ENCODE measurements at regions not wholly inside any gene's neighbourhood (a gene's known extent, or its start where the extent isn't known, plus 50 kb on each side); places are given as distances from the start of the nearest gene placed in this dataset.
A peak's percentile ranks its signal among the peaks of the same experiment; 100 is the strongest.

GRCh38 chr1:244970236-244970743 lies 105.9 kb upstream of the HNRNPU start:
- no peak for TF ChIP-seq POU2F2 (IDR thresholded peaks at IDR 0.05; ENCODE audit: low read depth, low read length)
- no peak for TF ChIP-seq PAX5 (IDR thresholded peaks at IDR 0.05; ENCODE audit: insufficient read depth, low read length, severe bottlenecking)
- no peak for TF ChIP-seq TAF1 (IDR thresholded peaks at IDR 0.05; ENCODE audit: low read depth, low read length)
- no peak for TF ChIP-seq POLR2AphosphoS5 (IDR thresholded peaks at IDR 0.05; ENCODE audit: low read depth, low read length)
- no peak for TF ChIP-seq POLR2A (IDR thresholded peaks at IDR 0.05; ENCODE audit: low read depth, low read length)
- TF ChIP-seq SPI1 (IDR thresholded peaks at IDR 0.05; ENCODE audit: low read depth, low read length), result no peak
- FAIRE-seq (peak; percentile 64), DNase-seq (ENCODE audit: insufficient read length, low spot score) (no peak)

DNA sequence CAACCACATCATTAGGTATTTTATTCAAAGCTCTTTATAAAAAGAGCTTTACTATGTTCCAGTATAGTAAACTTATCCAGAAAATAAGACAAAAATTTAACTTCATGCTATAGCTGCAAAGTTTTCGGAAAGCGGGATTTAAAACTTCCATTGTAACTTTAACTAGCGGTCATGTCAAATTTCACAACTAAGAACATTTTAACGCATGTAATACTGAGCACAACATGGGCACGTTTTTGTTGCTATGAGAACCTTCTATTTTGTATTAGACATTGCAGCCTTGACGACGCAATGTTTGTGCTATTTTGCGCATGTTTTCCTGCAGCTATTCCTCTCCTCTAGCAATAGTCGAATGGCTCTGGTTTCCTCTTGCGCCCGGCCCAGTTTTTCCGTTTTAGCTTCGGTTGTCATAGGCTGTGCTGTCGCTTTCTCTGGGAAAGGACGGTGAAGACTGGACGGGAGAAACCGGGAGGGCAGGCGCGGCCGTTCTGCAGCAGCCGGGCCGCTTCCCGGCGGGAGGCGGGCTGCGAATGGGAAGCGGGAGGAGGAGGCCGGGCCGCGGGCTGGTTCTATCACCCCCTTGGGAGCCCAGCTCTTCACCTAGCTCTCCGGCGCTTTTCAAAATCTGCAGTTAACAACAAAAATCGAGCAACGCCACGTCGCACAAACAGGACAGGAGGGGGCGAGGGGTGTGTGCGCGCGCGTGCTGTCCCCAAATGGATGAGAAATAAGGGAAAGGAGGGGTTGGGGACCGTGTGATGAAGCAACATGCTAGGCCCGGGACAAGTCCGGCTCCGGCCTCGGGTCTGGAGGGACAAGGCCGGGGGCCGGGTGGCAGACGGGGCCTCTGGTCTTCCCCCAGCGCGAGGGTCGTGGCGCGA lies 105.3 kb upstream of the HNRNPU start:
- DNase-seq (ENCODE audit: insufficient read length, low spot score) (no peak), FAIRE-seq (peak; percentile 23)
- TF ChIP-seq TAF1 (IDR thresholded peaks at IDR 0.05; ENCODE audit: low read depth, low read length), result peak; percentile 47; the same call in 1 of the 2 replicates
- no peak for TF ChIP-seq POU2F2 (IDR thresholded peaks at IDR 0.05; ENCODE audit: low read depth, low read length)

DNA sequence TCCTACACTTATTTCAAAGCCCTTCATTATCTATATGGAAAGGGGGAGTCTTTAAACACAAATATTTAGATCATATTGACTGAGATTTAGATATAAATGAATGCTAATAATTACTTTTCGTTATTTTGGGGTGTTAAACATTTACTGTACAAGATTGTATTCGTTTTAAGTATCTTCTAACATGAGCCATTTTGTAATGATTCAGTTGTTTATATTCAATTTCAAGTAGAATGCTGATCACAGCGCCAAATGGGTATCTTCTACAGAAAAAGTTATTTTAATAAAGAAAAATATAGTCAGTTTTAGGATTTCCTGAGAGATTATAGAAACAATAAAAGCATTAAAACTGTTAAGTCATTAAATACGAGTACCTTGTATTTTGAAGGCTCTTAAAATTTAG lies 104.5 kb upstream of the HNRNPU start:
- DNase-seq (ENCODE audit: insufficient read length, low spot score), result no peak
- no peak for FAIRE-seq
- no peak for TF ChIP-seq POLR2AphosphoS5 (IDR thresholded peaks at IDR 0.05; ENCODE audit: low read depth, low read length)
- no peak for TF ChIP-seq SPI1 (IDR thresholded peaks at IDR 0.05; ENCODE audit: low read depth, low read length)
- no peak for TF ChIP-seq TAF1 (IDR thresholded peaks at IDR 0.05; ENCODE audit: low read depth, low read length)
- TF ChIP-seq POLR2A (IDR thresholded peaks at IDR 0.05; ENCODE audit: low read depth, low read length), result no peak
- TF ChIP-seq POU2F2 (IDR thresholded peaks at IDR 0.05; ENCODE audit: low read depth, low read length), result no peak
- TF ChIP-seq PAX5 (IDR thresholded peaks at IDR 0.05; ENCODE audit: insufficient read depth, low read length, severe bottlenecking), result no peak

GRCh38 chr1:244968471-244968871 lies 104.1 kb upstream of the HNRNPU start:
- DNase-seq (ENCODE audit: insufficient read length, low spot score), result no peak
- FAIRE-seq, result no peak
- TF ChIP-seq POU2F2 (IDR thresholded peaks at IDR 0.05; ENCODE audit: low read depth, low read length), result no peak
- TF ChIP-seq PAX5 (IDR thresholded peaks at IDR 0.05; ENCODE audit: insufficient read depth, low read length, severe bottlenecking), result no peak
- TF ChIP-seq POLR2AphosphoS5 (IDR thresholded peaks at IDR 0.05; ENCODE audit: low read depth, low read length), result no peak
- no peak for TF ChIP-seq POLR2A (IDR thresholded peaks at IDR 0.05; ENCODE audit: low read depth, low read length)
- TF ChIP-seq TAF1 (IDR thresholded peaks at IDR 0.05; ENCODE audit: low read depth, low read length), result no peak
- no peak for TF ChIP-seq SPI1 (IDR thresholded peaks at IDR 0.05; ENCODE audit: low read depth, low read length)

DNA sequence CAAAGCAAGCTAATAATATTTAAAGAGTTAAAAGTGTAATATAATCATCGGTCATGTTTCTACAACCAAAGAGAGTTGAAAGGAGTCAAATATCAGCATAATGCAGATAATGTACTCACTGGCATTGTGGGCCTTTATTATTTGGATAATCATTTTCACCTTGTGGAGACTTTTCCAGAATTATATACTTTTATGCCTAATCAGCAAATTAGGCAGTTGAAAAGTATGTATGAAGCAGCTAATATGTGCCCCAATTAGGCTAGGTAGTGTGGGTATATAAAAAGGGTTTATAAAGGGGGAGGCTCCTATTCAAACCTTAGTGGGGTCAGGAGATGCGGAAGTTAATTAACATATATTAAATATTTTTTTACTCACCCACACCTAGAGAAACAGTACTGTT lies 102.8 kb upstream of the HNRNPU start:
- DNase-seq (ENCODE audit: insufficient read length, low spot score), result no peak
- no peak for FAIRE-seq
- TF ChIP-seq POU2F2 (IDR thresholded peaks at IDR 0.05; ENCODE audit: low read depth, low read length), result no peak
- no peak for TF ChIP-seq PAX5 (IDR thresholded peaks at IDR 0.05; ENCODE audit: insufficient read depth, low read length, severe bottlenecking)
- no peak for TF ChIP-seq POLR2A (IDR thresholded peaks at IDR 0.05; ENCODE audit: low read depth, low read length)

DNA sequence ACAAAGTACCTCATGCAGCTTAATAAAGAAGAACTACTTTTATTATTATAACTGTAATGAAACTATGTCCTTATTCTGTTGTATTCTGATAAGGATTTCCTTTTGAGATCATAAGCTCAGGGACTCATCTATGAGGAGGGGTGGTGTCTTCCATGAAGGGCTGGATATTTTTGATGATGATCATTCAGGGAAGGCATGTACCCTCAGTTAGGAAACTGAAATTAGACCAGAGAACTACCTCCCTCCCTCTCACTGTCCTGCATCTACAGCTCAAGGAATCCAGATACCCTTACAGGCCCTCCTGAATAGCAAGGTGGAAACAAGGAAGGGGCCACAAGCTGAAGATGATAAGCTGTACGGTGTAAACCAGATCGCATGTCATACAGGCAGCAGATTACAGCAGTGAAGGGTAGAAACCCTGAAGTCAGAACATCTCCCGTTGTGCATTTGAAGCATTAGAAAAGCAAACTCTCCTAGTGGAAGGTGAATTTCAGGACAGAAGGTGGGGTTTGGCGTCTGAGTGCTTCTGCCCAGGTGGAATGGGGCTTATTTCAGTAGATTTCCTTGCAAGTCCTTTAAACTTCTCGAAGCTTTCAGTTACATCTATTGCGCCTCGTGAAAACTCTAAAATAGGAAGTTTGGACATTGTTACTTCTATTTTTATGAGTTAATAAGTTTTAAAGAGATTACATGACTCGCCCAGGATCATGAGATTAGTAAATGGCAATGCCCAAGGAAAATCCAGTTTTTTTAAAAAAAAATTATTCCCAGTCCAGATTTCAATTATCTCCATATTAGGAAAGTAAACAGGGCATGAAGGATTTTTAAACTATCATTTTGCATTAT lies 101.1 kb upstream of the HNRNPU start:
- TF ChIP-seq POU2F2 (IDR thresholded peaks at IDR 0.05; ENCODE audit: low read depth, low read length) (no peak), POLR2AphosphoS5 (IDR thresholded peaks at IDR 0.05; ENCODE audit: low read depth, low read length) (no peak), SPI1 (IDR thresholded peaks at IDR 0.05; ENCODE audit: low read depth, low read length) (no peak), POLR2A (IDR thresholded peaks at IDR 0.05; ENCODE audit: low read depth, low read length) (no peak), PAX5 (IDR thresholded peaks at IDR 0.05; ENCODE audit: insufficient read depth, low read length, severe bottlenecking) (no peak), TAF1 (IDR thresholded peaks at IDR 0.05; ENCODE audit: low read depth, low read length) (no peak)
- FAIRE-seq, result peak; percentile 35
- DNase-seq (ENCODE audit: insufficient read length, low spot score), result no peak

DNA sequence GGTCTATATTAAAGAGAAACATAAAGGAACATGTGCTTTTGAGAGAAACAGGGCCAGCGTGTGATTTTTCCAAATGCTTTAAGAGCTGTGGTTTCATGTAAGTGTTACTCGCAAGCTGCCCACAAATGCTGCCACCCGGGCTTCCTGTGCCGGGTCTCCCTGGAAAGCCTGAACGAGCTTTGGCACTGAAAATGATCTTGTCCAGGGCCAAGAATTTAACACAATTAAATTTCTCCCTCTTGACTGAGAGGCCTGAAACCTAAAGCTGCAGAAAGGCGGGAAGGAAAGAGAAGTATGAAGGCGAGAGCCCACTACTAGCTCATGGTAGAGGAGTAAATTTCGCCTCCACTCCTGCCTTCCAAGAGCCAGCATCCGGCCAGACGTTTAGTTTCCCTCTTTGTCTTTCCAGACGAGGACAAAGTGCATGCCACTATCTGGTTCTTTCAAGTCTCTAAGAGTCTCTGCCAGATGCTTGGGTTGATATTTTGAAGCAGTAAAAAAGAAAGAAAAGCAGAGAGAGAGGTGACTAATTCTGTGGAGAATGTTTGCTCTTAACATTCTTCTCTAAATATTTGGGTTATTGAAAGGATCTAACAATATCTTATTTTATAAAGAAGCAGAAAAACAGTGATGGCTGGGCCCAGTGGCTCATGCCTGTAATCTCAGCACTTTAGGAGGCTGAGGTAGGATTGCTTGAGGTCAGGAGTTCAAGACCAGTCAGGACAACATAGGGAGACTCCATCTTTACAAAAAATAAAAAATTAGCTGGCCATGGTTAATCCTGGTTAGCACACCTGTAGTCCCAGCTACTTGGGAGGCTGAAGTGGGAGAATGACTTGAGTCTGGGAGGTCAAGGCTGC lies 100.0 kb upstream of the HNRNPU start:
- FAIRE-seq (peak; percentile 31), DNase-seq (ENCODE audit: insufficient read length, low spot score) (no peak)
- TF ChIP-seq PAX5 (IDR thresholded peaks at IDR 0.05; ENCODE audit: insufficient read depth, low read length, severe bottlenecking), result no peak
- no peak for TF ChIP-seq POLR2A (IDR thresholded peaks at IDR 0.05; ENCODE audit: low read depth, low read length)
- no peak for TF ChIP-seq TAF1 (IDR thresholded peaks at IDR 0.05; ENCODE audit: low read depth, low read length)
- no peak for TF ChIP-seq SPI1 (IDR thresholded peaks at IDR 0.05; ENCODE audit: low read depth, low read length)
- no peak for TF ChIP-seq POU2F2 (IDR thresholded peaks at IDR 0.05; ENCODE audit: low read depth, low read length)
- no peak for TF ChIP-seq POLR2AphosphoS5 (IDR thresholded peaks at IDR 0.05; ENCODE audit: low read depth, low read length)

DNA sequence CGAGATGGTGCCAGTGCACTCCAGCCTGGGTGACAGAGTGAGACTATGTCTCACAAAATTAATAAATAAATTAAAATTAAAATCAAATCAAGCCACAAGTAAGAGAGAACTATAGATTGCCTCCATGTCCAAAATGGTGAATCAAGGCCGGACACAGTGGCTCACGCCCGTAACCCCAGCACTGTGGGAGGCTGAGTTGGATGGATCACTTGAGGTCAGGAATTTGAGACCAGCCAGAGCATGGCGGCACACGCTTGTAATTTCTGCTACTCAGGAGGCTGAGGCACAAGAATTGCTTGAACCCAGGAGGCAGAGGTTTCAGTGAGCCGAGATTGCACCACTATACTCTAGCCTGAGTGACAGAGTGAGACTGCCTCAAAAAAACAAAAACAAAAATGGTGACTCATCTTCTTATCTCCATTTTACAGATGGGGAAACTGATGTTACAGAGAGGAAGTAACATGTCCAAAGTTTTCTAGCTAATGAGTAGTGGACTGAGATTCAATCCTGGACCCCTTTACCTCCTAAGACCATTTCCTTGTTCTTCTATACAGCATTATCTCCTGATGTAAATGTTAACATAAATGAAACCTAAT lies 99.0 kb upstream of the HNRNPU start:
- TF ChIP-seq POU2F2 (IDR thresholded peaks at IDR 0.05; ENCODE audit: low read depth, low read length) (no peak), POLR2A (IDR thresholded peaks at IDR 0.05; ENCODE audit: low read depth, low read length) (no peak), PAX5 (IDR thresholded peaks at IDR 0.05; ENCODE audit: insufficient read depth, low read length, severe bottlenecking) (no peak), POLR2AphosphoS5 (IDR thresholded peaks at IDR 0.05; ENCODE audit: low read depth, low read length) (no peak), TAF1 (IDR thresholded peaks at IDR 0.05; ENCODE audit: low read depth, low read length) (no peak), SPI1 (IDR thresholded peaks at IDR 0.05; ENCODE audit: low read depth, low read length) (no peak)
- DNase-seq (ENCODE audit: insufficient read length, low spot score) (no peak), FAIRE-seq (no peak)
